ENCODE measurements at regions not wholly inside any gene's neighbourhood (a gene's known extent, or its start where the extent isn't known, plus 50 kb on each side); places are given as distances from the start of the nearest gene placed in this dataset.

- TF ChIP-seq MAX (IDR thresholded peaks at IDR 0.05; ENCODE audit: low read depth, low read length) (no peak), POLR2A (IDR thresholded peaks at IDR 0.05; ENCODE audit: extremely low read depth, insufficient read length) (no peak)
These were observed 132.4 kb upstream of the ENPEP start for GRCh38 chr4:110343534-110343933.
